ENCODE measurements at regions not wholly inside any gene's neighbourhood (a gene's known extent, or its start where the extent isn't known, plus 50 kb on each side); places are given as distances from the start of the nearest gene placed in this dataset.

DNA sequence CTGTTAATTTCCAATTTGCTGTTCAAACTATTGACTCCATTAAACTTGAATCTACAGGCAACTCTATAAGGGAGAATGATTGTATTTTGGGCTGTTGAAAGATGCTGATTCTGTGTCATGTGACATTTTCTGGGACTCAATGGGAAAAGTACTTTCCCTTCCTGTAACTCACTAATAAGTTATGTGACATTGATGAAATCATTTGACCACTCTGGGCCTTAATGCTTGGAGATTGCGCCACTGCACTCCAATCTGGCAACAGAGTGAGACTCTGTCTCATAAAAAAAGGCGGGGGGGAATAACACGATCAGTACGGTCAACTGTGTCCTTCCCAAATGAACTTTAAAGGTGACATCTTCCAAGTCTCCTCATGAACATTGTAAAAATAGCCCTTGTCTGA lies 215.2 kb upstream of the SGO1 start:
- Mint-ChIP-seq H3K36me3 (ENCODE audit: low read depth) (no peaks in the 10 kb centered on the region), H3K4me1 (ENCODE audit: low read depth) (no peaks in the 10 kb centered on the region), H3K4me3 (no peak overlapping the region), H3K9me3 (no peaks in the 10 kb centered on the region), H3K27ac (no peak overlapping the region), H3K27me3 (no peaks in the 10 kb centered on the region)
- intact Hi-C loops (cut with DNase I, micrococcal nuclease) = no loop called here
- CTCF ChIA-PET = no interaction called here
- ATAC-seq (ENCODE audit: poor library complexity) (no peak), DNase-seq (no peak)
- no peaks in the 10 kb centered on the region for H3K36me3 ChIP-seq (ENCODE audit: insufficient read depth, low read length)
- H3K4me3 ChIP-seq (ENCODE audit: low read length) = no peak overlapping the region
- no peaks in the 10 kb centered on the region for H3K27me3 ChIP-seq (ENCODE audit: control insufficient read depth in 1 of 2, insufficient read depth in 2 of 2, low read length in 2 of 2)
- TF ChIP-seq, protein P1, sequence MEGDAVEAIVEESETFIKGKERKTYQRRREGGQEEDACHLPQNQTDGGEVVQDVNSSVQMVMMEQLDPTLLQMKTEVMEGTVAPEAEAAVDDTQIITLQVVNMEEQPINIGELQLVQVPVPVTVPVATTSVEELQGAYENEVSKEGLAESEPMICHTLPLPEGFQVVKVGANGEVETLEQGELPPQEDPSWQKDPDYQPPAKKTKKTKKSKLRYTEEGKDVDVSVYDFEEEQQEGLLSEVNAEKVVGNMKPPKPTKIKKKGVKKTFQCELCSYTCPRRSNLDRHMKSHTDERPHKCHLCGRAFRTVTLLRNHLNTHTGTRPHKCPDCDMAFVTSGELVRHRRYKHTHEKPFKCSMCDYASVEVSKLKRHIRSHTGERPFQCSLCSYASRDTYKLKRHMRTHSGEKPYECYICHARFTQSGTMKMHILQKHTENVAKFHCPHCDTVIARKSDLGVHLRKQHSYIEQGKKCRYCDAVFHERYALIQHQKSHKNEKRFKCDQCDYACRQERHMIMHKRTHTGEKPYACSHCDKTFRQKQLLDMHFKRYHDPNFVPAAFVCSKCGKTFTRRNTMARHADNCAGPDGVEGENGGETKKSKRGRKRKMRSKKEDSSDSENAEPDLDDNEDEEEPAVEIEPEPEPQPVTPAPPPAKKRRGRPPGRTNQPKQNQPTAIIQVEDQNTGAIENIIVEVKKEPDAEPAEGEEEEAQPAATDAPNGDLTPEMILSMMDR (IDR thresholded peaks at IDR 0.05) = no peak
- H3K27ac ChIP-seq (ENCODE audit: low read depth in 1 of 2, low read length in 2 of 2) = no peak overlapping the region
- no peaks in the 10 kb centered on the region for H3K9me3 ChIP-seq (ENCODE audit: control insufficient read depth in 1 of 2, insufficient read depth in 1 of 2, low read length in 2 of 2)
- no peaks in the 10 kb centered on the region for H3K4me1 ChIP-seq (ENCODE audit: insufficient read depth, low read length)
- POLR2A ChIA-PET = no interaction called here

DNA sequence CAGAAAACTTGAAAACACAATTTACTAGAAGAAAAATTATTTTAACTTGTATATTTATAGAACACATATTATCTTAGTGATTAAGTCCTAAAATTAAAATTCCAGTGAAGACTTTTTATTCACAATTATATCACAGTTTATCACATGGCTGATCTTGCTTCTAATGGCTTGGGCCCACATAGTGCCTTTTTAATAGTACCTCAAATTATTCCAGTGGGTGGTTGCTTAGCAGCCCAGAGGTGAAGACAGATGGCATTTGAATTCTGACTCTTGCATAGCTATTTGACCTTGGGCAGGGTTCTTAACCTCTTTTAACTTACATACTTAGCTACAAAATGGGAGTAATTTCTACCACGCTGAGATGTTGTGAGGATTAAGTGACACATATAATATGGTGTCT lies 214.7 kb upstream of the SGO1 start:
- H3K36me3 Mint-ChIP-seq (ENCODE audit: low read depth) = no peaks in the 10 kb centered on the region
- intact Hi-C loops (cut with DNase I, micrococcal nuclease) = no loop called here
- DNase-seq (no peak), ATAC-seq (ENCODE audit: poor library complexity) (no peak)
- Histone ChIP-seq H3K4me1 (ENCODE audit: insufficient read depth, low read length) (no peaks in the 10 kb centered on the region), H3K27ac (ENCODE audit: low read depth in 1 of 2, low read length in 2 of 2) (no peak overlapping the region), H3K27me3 (ENCODE audit: control insufficient read depth in 1 of 2, insufficient read depth in 2 of 2, low read length in 2 of 2) (no peaks in the 10 kb centered on the region), H3K36me3 (ENCODE audit: insufficient read depth, low read length) (no peaks in the 10 kb centered on the region), H3K4me3 (ENCODE audit: low read length) (no peak overlapping the region), H3K9me3 (ENCODE audit: control insufficient read depth in 1 of 2, insufficient read depth in 1 of 2, low read length in 2 of 2) (no peaks in the 10 kb centered on the region)
- H3K4me3 Mint-ChIP-seq = no peak overlapping the region
- no peaks in the 10 kb centered on the region for H3K4me1 Mint-ChIP-seq (ENCODE audit: low read depth)
- no peaks in the 10 kb centered on the region for H3K27me3 Mint-ChIP-seq
- ChIA-PET POLR2A (no interaction called here), CTCF (no interaction called here)
- no peak overlapping the region for H3K27ac Mint-ChIP-seq
- TF ChIP-seq, protein P1 (IDR thresholded peaks at IDR 0.05) = no peak
- no peaks in the 10 kb centered on the region for H3K9me3 Mint-ChIP-seq

DNA sequence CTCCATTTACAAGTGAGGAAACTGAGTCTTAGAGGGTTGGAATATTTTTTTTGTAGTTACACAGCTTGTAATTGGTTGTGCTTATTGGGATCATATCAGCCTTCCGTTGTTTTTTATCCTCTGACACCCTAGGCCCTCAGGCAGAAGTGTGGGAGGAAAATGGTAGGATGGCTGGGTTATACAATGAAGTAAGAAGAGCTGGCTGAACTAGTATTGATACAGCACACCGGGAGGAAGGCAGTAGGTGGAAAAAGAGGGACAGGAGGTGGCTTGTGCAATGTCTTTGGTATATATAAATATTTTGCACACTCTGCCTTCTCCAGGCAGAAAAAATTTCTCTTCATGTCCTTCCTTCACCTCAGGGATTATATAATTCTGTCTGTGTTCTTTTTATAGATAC lies 214.3 kb upstream of the SGO1 start:
- H3K36me3 ChIP-seq (ENCODE audit: insufficient read depth, low read length) = no peaks in the 10 kb centered on the region
- no peak overlapping the region for H3K4me3 ChIP-seq (ENCODE audit: low read length)
- H3K4me1 ChIP-seq (ENCODE audit: insufficient read depth, low read length) = no peaks in the 10 kb centered on the region
- Mint-ChIP-seq H3K9me3 (no peaks in the 10 kb centered on the region), H3K27me3 (no peaks in the 10 kb centered on the region), H3K4me3 (no peak overlapping the region), H3K36me3 (ENCODE audit: low read depth) (no peaks in the 10 kb centered on the region), H3K27ac (no peak overlapping the region), H3K4me1 (ENCODE audit: low read depth) (no peaks in the 10 kb centered on the region)
- DNase-seq (no peak), ATAC-seq (ENCODE audit: poor library complexity) (no peak)
- intact Hi-C loops (cut with DNase I, micrococcal nuclease) = no loop called here
- no peaks in the 10 kb centered on the region for H3K9me3 ChIP-seq (ENCODE audit: control insufficient read depth in 1 of 2, insufficient read depth in 1 of 2, low read length in 2 of 2)
- TF ChIP-seq, protein P1 (IDR thresholded peaks at IDR 0.05) = no peak
- no peaks in the 10 kb centered on the region for H3K27me3 ChIP-seq (ENCODE audit: control insufficient read depth in 1 of 2, insufficient read depth in 2 of 2, low read length in 2 of 2)
- POLR2A ChIA-PET = no interaction called here
- no peak overlapping the region for H3K27ac ChIP-seq (ENCODE audit: low read depth in 1 of 2, low read length in 2 of 2)
- CTCF ChIA-PET = no interaction called here
